Lower leg skin (tissue), 4 donors: ENCODE measurements at regions not wholly inside any gene's neighbourhood (a gene's known extent, or its start where the extent isn't known, plus 50 kb on each side); places are given as distances from the start of the nearest gene placed in this dataset.
"Not testable (repeated sequence)": the region's sequence is repeated elsewhere in the genome, so short reads cannot be mapped to it uniquely, and the experiment has no call there.

Source experiments
- DNase-seq, 2 donors: peaks; one replicate each; pipeline ENCODE4 v3.0.0-alpha.2; 2019; ENCODE audit warnings: low spot score in 2 of 2
- H3K4me3 ChIP-seq: fragments of 200-600 bp; sonication (generic); 2 replicates; pipeline ENCODE4 v1.5.1; 2017; ENCODE audit warnings: mild to moderate bottlenecking, low read depth; ENCODE audit not compliant: poor library complexity, severe bottlenecking
- CTCF ChIP-seq, 3 donors: fragments of 450-650 bp; IDR thresholded peaks; one replicate each; pipeline ENCODE4 v1.5.1; 2016; ENCODE audit warnings: antibody characterized with exemption in 3 of 3, mild to moderate bottlenecking in 3 of 3, moderate library complexity in 2 of 3
- POLR2A ChIP-seq, 2 donors: fragments of 450-650 bp; IDR thresholded peaks; one replicate each; pipeline ENCODE4 v1.6.1; 2016 to 2017; ENCODE audit warnings: antibody characterized with exemption in 2 of 2, mild to moderate bottlenecking in 1 of 2, moderate library complexity in 1 of 2
- WGBS, 2 donors: methylation state at CpG; one replicate each; pipeline ENCODE4 v1.1.5; 2018; 5-methylcytosine and 5-hydroxymethylcytosine counted together
- intact Hi-C: fragments of 100-400 bp; cut with DNase I; formaldehyde crosslinking; loops from one replicate; pipeline ENCODE4 v1.15.0; 2023; ENCODE audit warnings: low total_unique reads

DNA sequence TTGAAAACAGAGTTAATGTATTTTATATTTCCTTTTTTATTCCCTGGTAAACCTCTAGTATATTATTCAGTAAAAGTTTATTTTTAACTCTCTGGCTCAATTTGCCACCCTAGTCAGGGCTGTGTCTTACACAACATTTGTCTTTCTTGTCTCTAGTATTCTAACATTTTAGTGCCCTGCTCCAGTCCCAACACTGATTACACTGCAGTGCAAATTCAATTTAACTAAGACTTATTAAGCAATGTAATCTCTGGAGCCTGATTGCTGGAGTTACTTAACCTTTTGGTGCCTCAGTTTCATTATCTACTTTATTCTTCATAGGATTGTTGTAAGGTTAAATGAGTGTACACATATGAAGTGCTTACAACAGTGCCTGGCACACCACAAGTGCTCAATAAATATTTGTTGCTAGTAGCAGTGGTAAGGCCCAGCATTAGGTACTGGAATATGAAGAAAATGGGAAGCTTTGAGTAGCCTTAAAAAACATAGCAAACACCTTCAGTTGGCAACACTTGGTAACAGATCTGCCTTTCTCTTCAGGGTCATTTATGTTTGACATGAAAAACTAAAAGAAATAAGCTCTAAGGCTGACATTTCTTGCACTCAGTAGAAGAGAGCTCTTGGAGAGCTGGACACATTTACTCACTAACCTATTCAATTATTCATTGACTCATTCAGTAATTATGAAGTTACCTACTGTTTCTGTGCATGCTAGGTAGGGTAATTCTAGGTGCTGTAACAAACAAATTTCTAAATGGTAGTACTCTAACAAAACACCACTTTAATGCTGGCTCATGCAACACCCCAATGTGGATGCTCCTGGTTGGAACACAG, 364.5 kb upstream of the EPHA3 start:
- intact Hi-C loops: no loop called here
- TF ChIP-seq POLR2A (IDR thresholded peaks at IDR 0.05) (no peak), CTCF (IDR thresholded peaks at IDR 0.05) (no peak)
- H3K4me3 ChIP-seq: no peak overlapping the region
- no peak for DNase-seq

GRCh38 chr3:88744896-88745295, 362.5 kb upstream of the EPHA3 start:
- H3K4me3 ChIP-seq: no peak overlapping the region
- no peak for TF ChIP-seq POLR2A (IDR thresholded peaks at IDR 0.05)
- TF ChIP-seq CTCF (IDR thresholded peaks at IDR 0.05): no peak
- no peak for DNase-seq
- intact Hi-C loops: no loop called here
- 28 to 32% methylated on average over 1 of the region's 1 CpG for WGBS, 2 donors

DNA sequence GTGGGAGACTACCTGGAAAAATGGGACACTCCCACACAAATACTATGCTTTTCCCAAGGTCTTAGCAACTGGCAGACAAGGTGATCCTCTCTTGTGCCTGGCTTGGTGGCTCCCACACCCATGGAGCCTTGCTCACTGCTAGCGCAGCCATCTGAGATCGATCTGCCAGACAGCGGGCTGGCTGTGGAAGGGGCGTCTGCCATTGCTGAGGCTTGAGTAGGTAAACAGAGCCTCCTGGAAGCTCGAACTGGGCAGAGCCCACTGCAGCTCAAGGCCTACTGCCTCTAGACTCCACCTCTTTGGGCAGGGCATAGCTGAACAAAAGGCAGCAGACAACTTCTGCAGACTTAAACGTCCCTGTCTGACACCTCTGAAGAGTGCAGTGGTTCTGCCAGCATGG, 360.3 kb upstream of the EPHA3 start:
- intact Hi-C loops, DNase-seq, H3K4me3 ChIP-seq: not testable (repeated sequence)
- 74 to 77% methylated on average over 4 to 6 of the region's 6 CpGs for whole genome bisulfite sequencing, 2 donors

DNA sequence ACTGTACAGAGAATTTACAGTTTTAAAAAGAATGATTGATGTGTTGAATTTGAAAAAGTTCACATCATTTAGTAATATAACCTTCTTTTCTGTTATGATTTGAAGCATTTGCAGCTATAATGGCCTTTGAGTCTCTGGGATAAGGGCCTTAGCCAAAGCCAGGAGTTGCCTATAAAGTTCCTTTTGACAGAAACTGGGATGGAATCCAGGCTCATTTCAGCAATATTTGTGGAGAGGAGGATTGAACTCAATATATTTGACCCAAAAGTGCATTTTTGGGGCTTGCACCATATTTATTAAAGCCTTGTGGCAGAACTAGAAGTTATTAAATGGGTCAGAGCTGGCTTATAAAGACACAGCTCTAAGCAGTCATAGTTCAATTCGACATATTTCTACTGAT, 348.7 kb upstream of the EPHA3 start:
- no peak overlapping the region for H3K4me3 ChIP-seq
- DNase-seq: no peak
- intact Hi-C loops: no loop called here
- WGBS, 2 donors: 6 to 14% methylated on average over 1 of the region's 1 CpG
- no peak for TF ChIP-seq CTCF (IDR thresholded peaks at IDR 0.05)
- TF ChIP-seq POLR2A (IDR thresholded peaks at IDR 0.05): no peak

DNA sequence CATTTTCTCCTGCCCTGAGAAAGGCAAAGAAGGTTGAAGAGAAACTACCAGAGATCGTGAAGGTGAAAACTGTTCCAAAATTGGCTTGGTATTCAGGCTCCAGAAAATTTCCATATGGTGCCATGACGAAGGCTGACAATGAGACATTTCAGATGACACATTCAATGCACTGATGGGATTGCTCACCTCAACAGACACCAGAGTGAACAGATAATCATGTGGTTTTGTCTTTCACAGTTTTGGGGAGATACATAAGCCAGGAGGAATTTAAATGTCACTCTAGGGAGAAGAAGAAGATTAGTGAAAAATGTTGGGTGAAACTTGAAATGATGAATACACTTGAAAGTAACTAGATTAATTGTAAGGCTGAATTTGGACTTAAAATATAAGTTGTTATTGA, 339.7 kb upstream of the EPHA3 start:
- 86% methylated on average over 2 of the region's 2 CpGs for WGBS, 2 donors

GRCh38 chr3:88773766-88774165, 333.7 kb upstream of the EPHA3 start:
- no peak overlapping the region for H3K4me3 ChIP-seq
- TF ChIP-seq POLR2A (IDR thresholded peaks at IDR 0.05) (no peak), CTCF (IDR thresholded peaks at IDR 0.05) (no peak)
- no peak for DNase-seq
- intact Hi-C loops: no loop called here

More for the DNA sequence above, 339.7 kb upstream of the EPHA3 start:
- intact Hi-C loops: no loop called here
- no peak for DNase-seq
- H3K4me3 ChIP-seq: no peak overlapping the region
- TF ChIP-seq POLR2A (IDR thresholded peaks at IDR 0.05): no peak
- no peak for TF ChIP-seq CTCF (IDR thresholded peaks at IDR 0.05)
